Ovary (tissue), 7 donors: ENCODE measurements at regions not wholly inside any gene's neighbourhood (a gene's known extent, or its start where the extent isn't known, plus 50 kb on each side); places are given as distances from the start of the nearest gene placed in this dataset.
A peak's percentile ranks its signal among the peaks of the same experiment; 100 is the strongest.

Experiments
- DNase-seq, 5 donors: peaks; one replicate each; pipeline ENCODE4 v3.0.0-alpha.2; 2019 to 2020
- H3K27ac ChIP-seq, 2 donors: fragments of 200-600 bp; one replicate each; pipeline versions ENCODE4 v1.5.1 to v1.8.0; 2019 to 2022
- H3K27me3 ChIP-seq: fragments of 200-600 bp; one replicate; pipeline ENCODE4 v1.8.0; 2022
- H3K36me3 ChIP-seq: fragments of 200-600 bp; sonication (generic); one replicate; pipeline ENCODE4 v1.5.1; 2019
- H3K4me1 ChIP-seq: one replicate; pipeline ENCODE4 v1.8.1; 2013; ENCODE audit warnings: mild to moderate bottlenecking, moderate library complexity; ENCODE audit not compliant: insufficient read depth
- H3K4me3 ChIP-seq: fragments of 200-600 bp; sonication (generic); one replicate; pipeline ENCODE4 v1.5.1; 2017
- H3K9me3 ChIP-seq, 2 donors: fragments of 200-600 bp in 1 of 2; sonication (generic) in 1 of 2; one replicate each; pipeline versions ENCODE4 v1.5.1 to v1.8.1; 2013 to 2019; ENCODE audit warnings: mild to moderate bottlenecking in 1 of 2, moderate library complexity in 1 of 2
- EP300 ChIP-seq: sonication (generic); formaldehyde crosslinking; IDR thresholded peaks from one replicate; pipeline ENCODE4 v1.6.1; 2017; ENCODE audit warnings: antibody characterized with exemption
- POLR2A ChIP-seq: fragments of 450-650 bp; IDR thresholded peaks from one replicate; pipeline ENCODE4 v1.6.1; 2017; ENCODE audit warnings: antibody characterized with exemption, mild to moderate bottlenecking, moderate library complexity
- WGBS, 3 donors: extraction: QIAGEN DNeasy Blood & Tissue Kit in 1 of 3; methylation state at CpG; one replicate each; pipeline versions ENCODE4 v1.1.5 to v1.1.7; 2013 to 2017; 5-methylcytosine and 5-hydroxymethylcytosine counted together
- intact Hi-C, 4 donors: fragments of 100-400 bp; cut with DNase I; formaldehyde crosslinking; loops; one replicate each; pipeline versions ENCODE4 v1.11.0 to v1.15.1; 2022 to 2023
- TF ChIP-seq, protein P1 (sequence below), 3 donors: fragments of 450-650 bp in 2 of 3; fragments of 200-600 bp in 1 of 3; IDR thresholded peaks; one replicate each; pipeline versions ENCODE4 v1.5.1 to v1.8.0; 2016 to 2022; ENCODE audit warnings: antibody characterized with exemption in 3 of 3, mild to moderate bottlenecking in 1 of 3
- donor health status: DM: no; HTN: no; CAD: no; lungs with moderate emphysema.
- donor health status: DM: no; HTN: no; CAD: no.
- donor health status: Bipolar disorder and iron deficiency.
- donor health status: DM: no; HTN: no; CAD: no.
- donor health status: DM: yes; HTN: yes; CAD: no.

GRCh38 chr15:95988574-95988887 is 342.0 kb upstream of the NR2F2 start:
- TF ChIP-seq POLR2A (no peak), EP300 (no peak)
- TF ChIP-seq, protein P1, sequence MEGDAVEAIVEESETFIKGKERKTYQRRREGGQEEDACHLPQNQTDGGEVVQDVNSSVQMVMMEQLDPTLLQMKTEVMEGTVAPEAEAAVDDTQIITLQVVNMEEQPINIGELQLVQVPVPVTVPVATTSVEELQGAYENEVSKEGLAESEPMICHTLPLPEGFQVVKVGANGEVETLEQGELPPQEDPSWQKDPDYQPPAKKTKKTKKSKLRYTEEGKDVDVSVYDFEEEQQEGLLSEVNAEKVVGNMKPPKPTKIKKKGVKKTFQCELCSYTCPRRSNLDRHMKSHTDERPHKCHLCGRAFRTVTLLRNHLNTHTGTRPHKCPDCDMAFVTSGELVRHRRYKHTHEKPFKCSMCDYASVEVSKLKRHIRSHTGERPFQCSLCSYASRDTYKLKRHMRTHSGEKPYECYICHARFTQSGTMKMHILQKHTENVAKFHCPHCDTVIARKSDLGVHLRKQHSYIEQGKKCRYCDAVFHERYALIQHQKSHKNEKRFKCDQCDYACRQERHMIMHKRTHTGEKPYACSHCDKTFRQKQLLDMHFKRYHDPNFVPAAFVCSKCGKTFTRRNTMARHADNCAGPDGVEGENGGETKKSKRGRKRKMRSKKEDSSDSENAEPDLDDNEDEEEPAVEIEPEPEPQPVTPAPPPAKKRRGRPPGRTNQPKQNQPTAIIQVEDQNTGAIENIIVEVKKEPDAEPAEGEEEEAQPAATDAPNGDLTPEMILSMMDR (IDR thresholded peaks at IDR 0.05), result no peak
- no peaks in the 10 kb centered on the region for H3K27me3 ChIP-seq
- H3K36me3 ChIP-seq, result no peaks in the 10 kb centered on the region
- no peaks in the 10 kb centered on the region for H3K9me3 ChIP-seq
- H3K27ac ChIP-seq, result peak overlapping the region in 1 of 2 donors; percentile 52
- H3K4me1 ChIP-seq, result peaks cover 4% of the 10 kb centered on the region
- 8 to 23% (median 11%) methylated on average over 4 of the region's 4 CpGs for WGBS, 3 donors
- intact Hi-C loops, result no loop called here
- DNase-seq, result peak; percentile 57 to 69 (median 60)
- no peak overlapping the region for H3K4me3 ChIP-seq

DNA sequence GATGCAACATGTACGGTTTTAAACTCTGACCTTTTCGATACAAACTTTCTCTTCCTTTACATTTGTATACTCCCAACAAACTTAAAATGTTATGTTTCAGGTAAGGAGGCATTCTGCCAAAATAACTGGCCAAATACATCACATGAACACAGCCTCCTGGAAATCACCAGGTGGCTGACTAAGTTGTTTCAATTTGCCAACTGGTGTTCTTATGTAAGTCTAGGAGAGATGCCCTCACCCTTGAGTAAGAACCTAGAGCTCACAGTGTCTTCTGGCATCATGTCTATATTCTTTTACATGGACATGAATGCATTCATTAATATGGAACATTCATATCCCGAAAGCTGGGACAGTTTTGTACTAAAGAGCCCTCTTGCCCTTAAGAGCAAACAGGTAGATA is 341.1 kb upstream of the NR2F2 start:
- DNase-seq, result no peak
- no peaks in the 10 kb centered on the region for H3K9me3 ChIP-seq
- H3K27ac ChIP-seq, result peak overlapping the region in 1 of 2 donors; percentile 52
- intact Hi-C loops, result no loop called here
- no peaks in the 10 kb centered on the region for H3K27me3 ChIP-seq
- TF ChIP-seq POLR2A (no peak), EP300 (no peak)
- TF ChIP-seq, protein P1 (IDR thresholded peaks at IDR 0.05), result no peak
- H3K4me1 ChIP-seq, result peaks cover 4% of the 10 kb centered on the region
- no peak overlapping the region for H3K4me3 ChIP-seq
- 87 to 93% (median 92%) methylated on average over 3 of the region's 3 CpGs for WGBS, 3 donors
- H3K36me3 ChIP-seq, result no peaks in the 10 kb centered on the region

- WGBS, 3 donors, result 77 to 87% (median 85%) methylated on average over 4 of the region's 4 CpGs
- no peaks in the 10 kb centered on the region for H3K36me3 ChIP-seq
- no peak overlapping the region for H3K27ac ChIP-seq
- H3K4me3 ChIP-seq, result no peak overlapping the region
- DNase-seq, result no peak
- TF ChIP-seq, protein P1 (IDR thresholded peaks at IDR 0.05), result no peak
- TF ChIP-seq EP300, result no peak
- no peak for TF ChIP-seq POLR2A
- H3K27me3 ChIP-seq, result no peaks in the 10 kb centered on the region
- intact Hi-C loops, result no loop called here
- no peaks in the 10 kb centered on the region for H3K9me3 ChIP-seq
- peaks cover 4% of the 10 kb centered on the region for H3K4me1 ChIP-seq
Observed at GRCh38 chr15:95990833-95991232, 339.7 kb upstream of the NR2F2 start.

- H3K4me3 ChIP-seq, result no peak overlapping the region
- peaks cover under 1% of the 10 kb centered on the region for H3K4me1 ChIP-seq
- H3K9me3 ChIP-seq, result no peaks in the 10 kb centered on the region
- WGBS, 3 donors, result 77 to 92% (median 86%) methylated on average over 4 of the region's 4 CpGs
- TF ChIP-seq POLR2A (no peak), EP300 (no peak)
- TF ChIP-seq, protein P1 (IDR thresholded peaks at IDR 0.05), result no peak
- H3K36me3 ChIP-seq, result no peaks in the 10 kb centered on the region
- H3K27ac ChIP-seq, result no peak overlapping the region
- DNase-seq, result no peak
- intact Hi-C loops, result no loop called here
- H3K27me3 ChIP-seq, result no peaks in the 10 kb centered on the region
Observed at GRCh38 chr15:95994418-95994817, 336.1 kb upstream of the NR2F2 start.
